22Rv1 (cell line): ENCODE measurements at regions not wholly inside any gene's neighbourhood (a gene's known extent, or its start where the extent isn't known, plus 50 kb on each side); places are given as distances from the start of the nearest gene placed in this dataset.

Source experiments
- CTCF ChIP-seq: fragments of 450-650 bp; IDR thresholded peaks from 2 replicates; pipeline ENCODE4 v1.5.1; 2017; ENCODE audit warnings: mild to moderate bottlenecking
- ZFX ChIP-seq: fragments of 450-650 bp; IDR thresholded peaks from 2 replicates; pipeline ENCODE4 v1.6.1; 2017; ENCODE audit warnings: antibody characterized with exemption, borderline replicate concordance

- TF ChIP-seq CTCF (peak; percentile 38), ZFX (no peak)
These were observed 148.0 kb upstream of the PDE3A start for GRCh38 chr12:20220339-20220738.
